ENCODE measurements at regions not wholly inside any gene's neighbourhood (a gene's known extent, or its start where the extent isn't known, plus 50 kb on each side); places are given as distances from the start of the nearest gene placed in this dataset.

DNA sequence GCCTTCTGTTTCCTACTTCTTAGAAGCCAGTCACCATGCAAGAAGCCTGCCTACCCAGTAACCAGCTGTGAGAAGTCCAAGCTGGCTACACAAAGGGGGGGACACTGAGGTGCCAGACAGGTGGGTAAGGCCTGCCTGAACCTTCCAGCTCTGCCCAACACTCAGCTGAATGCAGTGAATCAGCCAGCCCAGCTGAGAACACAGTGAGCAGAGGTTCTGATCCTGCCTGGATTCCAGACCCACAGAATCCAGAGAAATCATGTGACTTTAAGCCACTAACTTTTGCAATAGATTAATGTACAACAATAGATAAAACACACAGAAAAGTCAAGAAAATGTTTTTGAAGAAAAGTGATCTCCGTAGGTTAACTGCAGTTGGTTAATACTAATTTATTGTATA lies 151.7 kb downstream of the EFNB2 start:
- no peak for DNase-seq (ENCODE audit: low read depth in 2 of 2)

GRCh38 chr13:106382534-106382933 lies 152.9 kb downstream of the EFNB2 start:
- no peak for DNase-seq (ENCODE audit: low read depth in 2 of 2)

DNA sequence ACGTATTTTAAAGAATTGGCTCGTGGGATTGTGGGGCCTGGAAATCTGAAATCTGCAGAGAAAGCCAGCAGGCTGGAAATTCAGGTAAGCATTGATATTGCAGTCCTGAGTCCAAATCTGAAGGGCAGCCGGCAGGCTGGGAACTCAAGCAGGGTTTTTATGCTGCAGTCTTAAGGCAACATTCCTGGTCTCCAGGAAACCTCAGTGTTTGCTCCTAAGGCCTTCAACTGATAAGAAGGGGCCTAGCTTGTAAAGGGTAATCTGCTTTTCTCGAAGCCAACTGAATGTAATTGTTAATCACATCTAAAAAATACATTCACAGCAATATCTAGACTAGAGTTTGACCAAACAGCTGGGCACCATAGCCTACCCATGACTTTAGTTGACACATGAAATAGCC lies 154.4 kb downstream of the EFNB2 start:
- DNase-seq (ENCODE audit: low read depth in 2 of 2) = no peak

GRCh38 chr13:106377931-106378662 lies 157.4 kb downstream of the EFNB2 start:
- no peak for DNase-seq (ENCODE audit: low read depth in 2 of 2)

GRCh38 chr13:106377341-106377740 lies 158.1 kb downstream of the EFNB2 start:
- DNase-seq (ENCODE audit: low read depth in 2 of 2) = no peak

- DNase-seq (ENCODE audit: low read depth in 2 of 2) = peak in 1 of 2 donors; percentile 11
Observed at GRCh38 chr13:106376401-106377112, 158.9 kb downstream of the EFNB2 start.

DNA sequence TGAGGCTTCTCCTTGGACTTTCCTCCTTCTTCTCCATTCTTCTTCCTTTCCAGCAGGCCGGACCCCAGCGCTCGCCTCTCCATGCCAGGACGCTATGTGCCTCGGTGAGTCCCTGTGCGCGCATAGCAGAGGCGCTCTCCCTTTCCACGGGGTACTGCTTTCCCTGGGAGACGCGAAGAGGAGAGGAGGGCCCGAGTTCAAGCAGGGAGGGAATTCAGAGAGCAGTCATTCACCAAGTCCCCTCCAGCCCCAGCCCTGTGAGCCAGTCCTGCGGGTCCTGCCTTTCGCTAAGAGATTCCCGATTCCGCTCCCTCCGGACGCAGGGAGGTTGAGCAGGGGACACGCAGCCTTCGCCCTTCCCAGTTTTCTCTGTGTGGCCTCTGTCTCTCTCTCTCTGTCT lies 160.4 kb downstream of the EFNB2 start:
- DNase-seq (ENCODE audit: low read depth in 2 of 2) = no peak

DNA sequence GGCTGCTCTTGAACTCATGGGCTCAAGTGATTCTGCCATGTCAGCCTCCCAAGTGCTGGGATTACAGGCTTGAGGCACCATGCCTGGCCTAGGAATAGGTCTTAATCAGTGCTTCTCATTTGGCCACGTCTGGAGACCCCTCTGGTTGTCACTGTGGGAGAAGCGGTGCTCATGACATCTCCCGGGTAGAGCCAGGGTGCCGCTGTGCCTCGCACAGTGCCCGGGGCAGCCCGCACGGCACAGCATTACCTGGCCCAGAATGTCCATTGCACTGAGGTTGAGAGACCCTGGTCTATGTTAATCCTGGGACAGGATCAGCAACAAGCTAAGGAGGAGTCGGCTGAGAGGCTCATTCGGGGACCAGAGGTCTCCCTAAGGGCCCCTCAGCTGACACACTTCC lies 160.8 kb downstream of the EFNB2 start:
- no peak for DNase-seq (ENCODE audit: low read depth in 2 of 2)

DNA sequence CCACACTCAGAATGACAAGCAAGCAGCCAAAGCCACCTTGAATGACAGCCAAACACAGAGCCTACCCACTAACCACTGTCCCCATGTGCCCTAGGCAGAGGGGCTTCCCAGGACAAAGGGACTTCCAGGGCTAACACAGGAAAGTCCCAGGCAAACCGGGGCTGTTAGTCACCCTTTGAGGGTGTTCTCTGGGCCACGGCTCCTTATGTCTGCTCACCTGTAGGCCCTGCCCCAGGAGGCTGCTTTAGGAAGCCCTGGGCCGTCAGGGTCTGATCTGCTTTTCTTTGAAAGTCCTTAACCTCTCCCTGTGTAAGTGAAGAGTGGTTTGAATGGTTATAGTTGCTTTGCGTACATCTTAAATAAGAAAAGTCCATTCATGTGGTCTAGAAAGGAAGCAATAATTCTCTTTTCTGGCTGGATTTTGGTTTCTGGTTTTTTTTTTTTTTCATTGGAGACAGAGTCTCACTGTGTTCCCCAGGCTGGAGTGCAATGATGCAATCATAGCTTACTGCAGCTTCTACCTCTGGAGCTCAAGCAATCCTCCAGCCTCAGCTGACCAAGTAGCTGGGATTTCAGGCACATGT lies 161.4 kb downstream of the EFNB2 start:
- peak; percentile 4 to 7 for DNase-seq (ENCODE audit: low read depth in 2 of 2)

GRCh38 chr13:106373304-106373988 lies 162.0 kb downstream of the EFNB2 start:
- DNase-seq (ENCODE audit: low read depth in 2 of 2) = no peak

GRCh38 chr13:106372199-106373155 lies 163.0 kb downstream of the EFNB2 start:
- DNase-seq (ENCODE audit: low read depth in 2 of 2) = no peak

DNA sequence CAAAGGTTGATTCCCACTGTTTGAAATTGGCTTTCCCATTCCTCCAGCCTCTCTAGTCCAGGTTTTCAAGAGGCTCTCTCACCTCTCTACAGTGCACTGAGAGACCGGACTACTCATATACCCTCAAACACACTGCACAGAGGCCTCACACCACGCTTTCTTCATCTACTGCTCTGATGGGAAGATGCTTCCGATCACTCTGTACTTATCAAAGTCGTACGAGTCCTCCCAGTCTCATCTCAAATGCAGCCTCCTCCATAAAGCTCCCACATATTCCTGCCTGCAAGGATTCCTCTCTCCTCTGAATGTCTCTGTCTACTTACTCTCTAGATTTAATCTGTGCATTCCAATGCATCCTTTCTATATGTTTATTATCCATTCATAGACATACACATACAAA lies 164.4 kb downstream of the EFNB2 start:
- no peak for DNase-seq (ENCODE audit: low read depth in 2 of 2)

- no peak for DNase-seq (ENCODE audit: low read depth in 2 of 2)
Observed at GRCh38 chr13:106369858-106370257, 165.6 kb downstream of the EFNB2 start.

- no peak for DNase-seq (ENCODE audit: low read depth in 2 of 2)
Observed at GRCh38 chr13:106369091-106369490, 166.4 kb downstream of the EFNB2 start.

DNA sequence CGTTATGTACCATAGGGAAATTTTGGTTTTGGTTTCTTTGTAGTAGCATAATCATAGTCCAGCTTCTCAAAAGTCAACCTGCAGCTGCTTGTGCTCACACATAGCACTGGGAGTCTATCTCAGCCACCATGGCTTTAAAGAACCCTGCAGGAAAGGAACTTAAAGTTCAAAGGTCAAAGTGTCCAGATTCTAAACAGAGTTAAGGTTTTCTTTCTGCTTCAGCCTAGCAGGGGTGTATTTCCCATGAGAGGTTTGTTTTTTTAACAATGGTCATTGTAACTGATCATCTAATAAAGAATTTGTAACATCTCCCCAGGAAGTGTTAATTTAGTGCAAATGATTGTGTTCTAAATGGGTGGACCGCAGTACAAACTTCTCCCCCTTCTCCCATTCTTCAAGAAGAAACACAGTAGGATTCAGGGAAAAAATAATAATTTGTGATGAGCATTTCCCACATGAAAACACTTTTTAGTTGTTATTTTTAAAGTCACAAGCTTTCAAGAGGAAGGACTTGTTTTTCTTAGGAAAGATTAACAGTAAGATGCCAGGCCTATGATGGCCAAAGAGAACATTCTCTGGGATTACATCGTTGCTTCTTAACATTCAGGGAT lies 168.0 kb downstream of the EFNB2 start:
- DNase-seq (ENCODE audit: low read depth in 2 of 2) = no peak

DNA sequence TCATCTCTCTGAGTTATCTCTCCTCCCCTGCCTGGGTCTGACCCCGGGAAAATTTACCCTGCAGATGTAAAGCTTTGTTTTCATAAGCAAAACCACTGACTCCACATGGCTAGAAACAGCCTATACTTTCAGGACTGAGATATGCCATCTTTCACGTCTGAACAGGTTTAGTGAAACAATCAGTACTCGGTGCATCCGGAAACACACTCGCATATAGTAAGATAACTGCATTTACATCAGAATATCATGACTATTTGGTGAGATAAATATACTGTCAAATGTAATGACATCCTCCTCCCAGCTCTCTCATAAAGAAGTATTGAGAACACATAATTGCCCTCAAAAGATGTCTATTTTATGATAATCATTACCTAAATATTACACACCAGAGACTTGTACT lies 172.8 kb downstream of the EFNB2 start:
- no peak for DNase-seq (ENCODE audit: low read depth in 2 of 2)

DNA sequence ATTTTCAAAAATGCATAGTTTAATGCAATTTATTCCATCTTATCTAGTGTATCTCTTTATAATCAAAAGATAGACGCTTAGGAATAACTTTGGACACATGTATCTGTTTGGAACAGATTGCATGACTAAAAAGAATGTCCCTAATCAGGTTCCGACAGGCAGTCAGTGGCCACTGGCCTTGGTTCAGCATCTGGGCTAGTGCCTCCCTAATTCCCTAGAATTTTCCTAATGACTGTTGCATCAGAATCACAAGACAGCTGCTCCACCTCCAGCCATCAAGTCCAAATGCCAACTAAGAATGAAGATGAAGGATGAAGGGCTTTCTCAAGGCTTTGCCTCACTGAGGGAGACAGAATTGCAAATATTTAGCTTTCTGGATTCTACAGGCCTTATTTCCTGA lies 173.8 kb downstream of the EFNB2 start:
- DNase-seq (ENCODE audit: low read depth in 2 of 2) = no peak

DNA sequence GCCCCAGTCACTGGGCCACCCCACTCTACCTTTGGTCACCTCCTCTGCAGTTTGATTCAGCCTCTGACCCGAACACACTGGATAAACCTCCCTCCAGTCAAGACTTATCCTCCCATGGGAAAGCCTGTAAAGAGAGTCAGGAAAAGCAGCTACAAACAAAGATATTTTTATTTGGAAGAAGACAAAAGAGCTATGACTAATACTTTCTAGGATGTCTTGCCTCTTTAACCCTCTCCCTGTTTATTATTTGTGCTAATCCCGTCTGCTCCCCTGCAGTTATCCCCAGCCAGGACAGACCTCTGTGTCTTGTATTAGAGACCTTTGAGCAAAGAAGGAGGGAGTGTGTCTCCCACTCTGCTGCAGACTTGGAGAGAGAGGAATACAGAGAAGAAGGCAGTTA lies 178.3 kb downstream of the EFNB2 start:
- DNase-seq (ENCODE audit: low read depth in 2 of 2) = no peak

DNA sequence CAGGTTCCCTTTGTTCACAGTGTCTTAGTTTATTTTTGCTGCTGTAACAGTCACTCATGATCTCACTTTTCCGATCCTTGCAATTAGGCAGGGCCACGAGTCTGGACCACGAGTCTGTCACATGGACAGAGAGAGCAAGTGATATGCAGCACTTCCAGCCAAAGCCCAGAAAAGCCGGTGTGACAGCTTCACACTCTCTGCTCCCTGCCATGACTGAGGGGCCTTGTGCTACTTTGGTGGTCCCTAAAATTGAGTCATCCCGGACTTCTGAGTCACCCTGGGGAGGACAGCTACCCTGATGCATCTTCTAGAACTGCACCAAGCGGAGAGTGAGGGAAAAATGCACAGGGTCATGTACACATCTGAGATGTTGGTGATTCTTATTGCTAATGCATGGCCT lies 179.6 kb downstream of the EFNB2 start:
- DNase-seq (ENCODE audit: low read depth in 2 of 2) = no peak

DNA sequence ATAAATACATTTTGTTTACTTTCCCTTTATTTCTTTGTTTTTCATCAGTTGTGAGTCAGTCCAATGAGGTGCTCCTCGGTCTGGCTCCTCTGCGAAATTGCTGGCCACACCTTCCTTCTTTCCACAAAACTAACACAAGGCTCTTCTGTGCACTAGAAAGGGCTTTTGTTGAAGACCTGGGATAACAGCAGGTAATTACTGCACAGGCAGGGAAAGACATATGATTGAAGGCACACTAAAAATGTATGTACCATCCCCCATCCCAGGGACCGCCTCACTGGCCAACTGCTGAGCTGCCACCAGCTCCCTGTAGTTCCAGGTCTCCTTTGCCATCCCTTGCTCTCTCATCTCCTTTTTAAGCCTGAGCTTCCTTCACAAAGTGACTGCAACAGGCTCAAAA lies 180.5 kb downstream of the EFNB2 start:
- no peak for DNase-seq (ENCODE audit: low read depth in 2 of 2)

DNA sequence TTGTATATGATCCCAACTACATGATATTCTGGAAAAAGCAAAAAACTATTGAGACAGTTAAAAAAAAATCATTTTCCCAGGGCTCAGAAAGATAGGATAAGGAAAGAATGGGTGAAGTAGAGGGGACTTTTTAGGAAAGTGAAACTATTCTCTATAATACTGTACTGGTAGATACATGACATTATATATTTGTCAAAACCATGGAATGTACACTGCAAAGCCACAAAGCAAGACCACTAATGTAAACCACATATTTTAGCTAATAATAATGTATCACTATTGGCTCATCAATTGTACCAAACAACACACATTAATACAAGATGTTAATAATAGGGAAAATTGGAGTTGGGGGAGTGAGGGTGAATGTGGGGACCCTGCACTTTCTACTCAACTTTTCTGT lies 182.6 kb downstream of the EFNB2 start:
- DNase-seq (ENCODE audit: low read depth in 2 of 2) = no peak
